GM12878 (cell line): ENCODE measurements at regions not wholly inside any gene's neighbourhood (a gene's known extent, or its start where the extent isn't known, plus 50 kb on each side); places are given as distances from the start of the nearest gene placed in this dataset.

ENCODE experiments used
- ATAC-seq: fragments of 200-7000 bp; cut with Tn5 transposase; 3 replicates; pipeline ENCODE4 v1.9.1; 2020; ENCODE audit warnings: mild to moderate bottlenecking, moderate library complexity
- BruUV-seq: library from RNA; stranded (reverse); fragments of 400-500 nt; replicated peaks from 2 replicates; lab custom pipeline; 2021; lab: Mats Ljungman, UMichigan
- CTCF ChIA-PET: fragments of 300-600 bp; sonication (Branson Sonifier 250); formaldehyde crosslinking; extraction: SDS; loops from one replicate; lab custom pipeline; 2021; ENCODE audit warnings: inconsistent platforms; lab: Yijun Ruan, JAX
- POLR2A ChIA-PET: fragments of 350-600 bp; formaldehyde crosslinking; extraction: SDS; loops from one replicate; lab custom pipeline; 2021; ENCODE audit warnings: inconsistent platforms; lab: Charles Lee
- RAD21 ChIA-PET: fragments of 300-600 bp; sonication (Branson Sonifier 250); formaldehyde crosslinking; loops from one replicate; lab custom pipeline; 2023; ENCODE audit warnings: antibody characterized with exemption; ENCODE audit not compliant: unreplicated experiment; lab: Charles Lee
- SMC1A ChIA-PET: fragments of 300-600 bp; sonication (Branson Sonifier 250); formaldehyde crosslinking; loops from one replicate; lab custom pipeline; 2023; ENCODE audit not compliant: unreplicated experiment, uncharacterized antibody; lab: Charles Lee
- DNase-seq: peaks from one replicate; pipeline ENCODE4 v3.0.0-alpha.2; 2011; ENCODE audit warnings: low read depth, low spot score
- FAIRE-seq: peaks from 3 replicates; lab custom pipeline; 2011; peaks lifted over from hg19 to GRCh38; lab: Jason Lieb, UNC
- H2AFZ ChIP-seq: 2 replicates; pipeline ENCODE4 v1.6.0; 2011; ENCODE audit warnings: low read depth, low read length, control low read depth; ENCODE audit not compliant: control insufficient read depth
- H3K27ac ChIP-seq: 2 replicates; pipeline ENCODE4 v1.5.1; 2011; ENCODE audit warnings: control low read depth; ENCODE audit not compliant: control insufficient read depth, insufficient read depth
- H3K27me3 ChIP-seq, 2 experiments: replicated peaks in 1 of 2; 2 replicates each; pipeline versions ENCODE4 v1.6.0 to v1.6.1; 2011; ENCODE audit warnings: low read length in 1 of 2; ENCODE audit not compliant: control insufficient read depth in 2 of 2, insufficient read depth in 2 of 2
- H3K36me3 ChIP-seq, 2 experiments: 2 replicates each; pipeline ENCODE4 v1.5.1; 2011; ENCODE audit warnings: low read length in 1 of 2; ENCODE audit not compliant: control insufficient read depth in 2 of 2, insufficient read depth in 2 of 2
- H3K4me1 ChIP-seq: 2 replicates; pipeline ENCODE4 v1.6.1; 2011; ENCODE audit warnings: mild to moderate bottlenecking, low read length, moderate library complexity, mixed read lengths; ENCODE audit not compliant: control insufficient read depth, insufficient read depth
- H3K4me2 ChIP-seq: 2 replicates; pipeline ENCODE4 v1.6.0; 2011; ENCODE audit warnings: control low read depth; ENCODE audit not compliant: control insufficient read depth, insufficient read depth
- H3K4me3 ChIP-seq: fragments of 200-600 bp; sonication (generic); 2 replicates; pipeline ENCODE4 v1.5.1; 2016
- H3K79me2 ChIP-seq: 2 replicates; pipeline ENCODE4 v1.6.0; 2011; ENCODE audit warnings: low read length; ENCODE audit not compliant: control insufficient read depth, insufficient read depth
- H3K9ac ChIP-seq: 2 replicates; pipeline ENCODE4 v1.8.0; 2011; ENCODE audit warnings: low read length, control low read depth, mixed read lengths; ENCODE audit not compliant: control insufficient read depth, insufficient read depth
- H3K9me3 ChIP-seq: replicated peaks from 3 replicates; pipeline ENCODE4 v1.5.1; 2011; ENCODE audit warnings: mild to moderate bottlenecking, low read length; ENCODE audit not compliant: control insufficient read depth, insufficient read depth
- H4K20me1 ChIP-seq: 2 replicates; pipeline ENCODE4 v1.6.0; 2011; ENCODE audit not compliant: control insufficient read depth, insufficient read depth
- ATF7 ChIP-seq: fragments of 450-650 bp; IDR thresholded peaks from 2 replicates; pipeline ENCODE4 v1.6.1; 2016; ENCODE audit warnings: low read depth, mild to moderate bottlenecking
- BCL3 ChIP-seq: IDR thresholded peaks from 2 replicates; pipeline ENCODE4 v1.6.1; 2011; ENCODE audit warnings: borderline replicate concordance, low read depth, mild to moderate bottlenecking, moderate library complexity, low read length; ENCODE audit not compliant: insufficient read depth, poor library complexity, severe bottlenecking
- CBX3 ChIP-seq: fragments of 200-600 bp; sonication (generic); IDR thresholded peaks from 2 replicates; pipeline ENCODE4 v1.6.1; 2016; ENCODE audit warnings: low read depth, borderline replicate concordance
- EED ChIP-seq: sonication (generic); IDR thresholded peaks from 2 replicates; pipeline ENCODE4 v1.6.1; 2016; ENCODE audit warnings: antibody characterized with exemption, low read depth
- EP300 ChIP-seq, 2 experiments: fragments of 150-350 bp in 1 of 2; IDR thresholded peaks; 2 replicates each; pipeline ENCODE4 v1.6.1; 2011 to 2012; ENCODE audit warnings: low read depth in 2 of 2, low read length in 2 of 2, borderline replicate concordance in 1 of 2, improper control_type of control experiment in 1 of 2, inconsistent platforms in 1 of 2; ENCODE audit not compliant: control insufficient read depth in 1 of 2
- FOS ChIP-seq: IDR thresholded peaks from 3 replicates; pipeline ENCODE4 v1.6.1; 2011; ENCODE audit warnings: borderline replicate concordance; ENCODE audit not compliant: insufficient read length; ENCODE audit errors: extremely low read depth
- IRF3 ChIP-seq: fragments of 450-650 bp; IDR thresholded peaks from 2 replicates; pipeline ENCODE4 v1.6.1; 2014; ENCODE audit warnings: mild to moderate bottlenecking
- MEF2B ChIP-seq: fragments of 450-650 bp; IDR thresholded peaks from 2 replicates; pipeline ENCODE4 v1.6.1; 2018; ENCODE audit warnings: mild to moderate bottlenecking, moderate library complexity; ENCODE audit not compliant: partially characterized antibody, poor library complexity, severe bottlenecking
- PBX3 ChIP-seq: IDR thresholded peaks from 2 replicates; pipeline ENCODE4 v1.6.1; 2011; ENCODE audit warnings: mild to moderate bottlenecking, low read depth, low read length, moderate library complexity; ENCODE audit not compliant: insufficient replicate concordance
- RAD21 ChIP-seq: IDR thresholded peaks from 2 replicates; pipeline ENCODE4 v1.6.1; 2011; ENCODE audit warnings: mild to moderate bottlenecking, low read depth, low read length, moderate library complexity; ENCODE audit not compliant: insufficient read depth
- RCOR1 ChIP-seq: conservative IDR thresholded peaks from 2 replicates; pipeline ENCODE4 v1.6.1; 2012; ENCODE audit warnings: low read depth, low read length, improper control_type of control experiment
- REST ChIP-seq: IDR thresholded peaks from 2 replicates; pipeline ENCODE4 v1.6.1; 2012; ENCODE audit warnings: mild to moderate bottlenecking, low read depth, low read length
- SMAD1 ChIP-seq: fragments of 450-650 bp; IDR thresholded peaks from 2 replicates; pipeline ENCODE4 v1.6.1; 2018; ENCODE audit warnings: mild to moderate bottlenecking, low read depth; ENCODE audit not compliant: partially characterized antibody
- TARDBP ChIP-seq: IDR thresholded peaks from 2 replicates; pipeline ENCODE4 v1.6.1; 2016; ENCODE audit warnings: borderline replicate concordance
- WGBS: methylation state at CpG from one replicate; pipeline ENCODE4 v1.1.6; 2016; ENCODE audit warnings: low lambda C conversion rate; ENCODE audit not compliant: insufficient replicate concordance, insufficient coverage; ENCODE audit errors: missing lambda C conversion rate; 5-methylcytosine and 5-hydroxymethylcytosine counted together
- in situ Hi-C: fragments of 300-500 bp; cut with MboI; formaldehyde crosslinking; loops from 9 replicates; pipeline ENCODE4 v1.14.3; 2018; ENCODE audit warnings: mixed read lengths
- intact Hi-C: fragments of 100-400 bp; cut with micrococcal nuclease; formaldehyde crosslinking; loops from one replicate; pipeline ENCODE4 v1.14.2; 2022; ENCODE audit not compliant: unreplicated experiment
- TF ChIP-seq, protein P1 (sequence below): fragments of 450-650 bp; IDR thresholded peaks from 2 replicates; pipeline ENCODE4 v1.6.1; 2017; ENCODE audit warnings: mild to moderate bottlenecking

GRCh38 chr4:124173912-124174311 is 538.6 kb downstream of the ANKRD50 start:
- H3K9me3 ChIP-seq, result no peaks in the 10 kb centered on the region
- H3K4me3 ChIP-seq, result no peak overlapping the region
- H3K36me3 ChIP-seq, result no peaks in the 10 kb centered on the region
- H4K20me1 ChIP-seq, result no peaks in the 10 kb centered on the region
- ATAC-seq (no peak), FAIRE-seq (no peak), DNase-seq (no peak)
- ChIA-PET RAD21 (no interaction called here), POLR2A (no interaction called here), CTCF (interaction anchor here (0.6 kb wide), 1 partner anchor 712 kb away, joined by 3 read pairs; no protein-coding TSS in a partner anchor), SMC1A (no interaction called here)
- WGBS, result 40% methylated on average over 2 of the region's 2 CpGs
- intact Hi-C loops, result no loop called here
- no peak overlapping the region for H3K27ac ChIP-seq
- no peaks in the 10 kb centered on the region for H3K79me2 ChIP-seq
- in situ Hi-C loops, result no loop called here
- H3K4me1 ChIP-seq, result no peaks in the 10 kb centered on the region
- no peaks in the 10 kb centered on the region for H3K27me3 ChIP-seq
- H3K4me2 ChIP-seq, result no peak overlapping the region
- BruUV-seq, result no TSS peak
- H2AFZ ChIP-seq, result no peak overlapping the region
- H3K9ac ChIP-seq, result no peak overlapping the region
- no peak for TF ChIP-seq SMAD1
- TF ChIP-seq CBX3, result no peak
- no peak for TF ChIP-seq REST
- no peak for TF ChIP-seq PBX3
- TF ChIP-seq RAD21, result no peak
- no peak for TF ChIP-seq ATF7
- TF ChIP-seq EP300 (IDR thresholded peaks at IDR 0.05; ENCODE audit: borderline replicate concordance in 1 of 2, control insufficient read depth in 1 of 2, low read depth in 2 of 2, low read length in 2 of 2), result no peak
- no peak for TF ChIP-seq BCL3
- no peak for TF ChIP-seq EED
- TF ChIP-seq, protein P1, sequence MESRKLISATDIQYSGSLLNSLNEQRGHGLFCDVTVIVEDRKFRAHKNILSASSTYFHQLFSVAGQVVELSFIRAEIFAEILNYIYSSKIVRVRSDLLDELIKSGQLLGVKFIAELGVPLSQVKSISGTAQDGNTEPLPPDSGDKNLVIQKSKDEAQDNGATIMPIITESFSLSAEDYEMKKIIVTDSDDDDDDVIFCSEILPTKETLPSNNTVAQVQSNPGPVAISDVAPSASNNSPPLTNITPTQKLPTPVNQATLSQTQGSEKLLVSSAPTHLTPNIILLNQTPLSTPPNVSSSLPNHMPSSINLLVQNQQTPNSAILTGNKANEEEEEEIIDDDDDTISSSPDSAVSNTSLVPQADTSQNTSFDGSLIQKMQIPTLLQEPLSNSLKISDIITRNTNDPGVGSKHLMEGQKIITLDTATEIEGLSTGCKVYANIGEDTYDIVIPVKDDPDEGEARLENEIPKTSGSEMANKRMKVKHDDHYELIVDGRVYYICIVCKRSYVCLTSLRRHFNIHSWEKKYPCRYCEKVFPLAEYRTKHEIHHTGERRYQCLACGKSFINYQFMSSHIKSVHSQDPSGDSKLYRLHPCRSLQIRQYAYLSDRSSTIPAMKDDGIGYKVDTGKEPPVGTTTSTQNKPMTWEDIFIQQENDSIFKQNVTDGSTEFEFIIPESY, result no peak
- TF ChIP-seq TARDBP, result no peak
- no peak for TF ChIP-seq MEF2B
- TF ChIP-seq FOS, result no peak
- no peak for TF ChIP-seq RCOR1
- no peak for TF ChIP-seq IRF3
